ENCODE measurements at regions not wholly inside any gene's neighbourhood (a gene's known extent, or its start where the extent isn't known, plus 50 kb on each side); places are given as distances from the start of the nearest gene placed in this dataset.

GRCh38 chrX:142663330-142664095 lies 362.2 kb upstream of the SPANXN4 start:
- ChIA-PET POLR2A (no interaction called here), CTCF (no interaction called here)
- H3K27ac ChIP-seq (ENCODE audit: extremely low read depth, low read depth, low read length), result no peak overlapping the region

DNA sequence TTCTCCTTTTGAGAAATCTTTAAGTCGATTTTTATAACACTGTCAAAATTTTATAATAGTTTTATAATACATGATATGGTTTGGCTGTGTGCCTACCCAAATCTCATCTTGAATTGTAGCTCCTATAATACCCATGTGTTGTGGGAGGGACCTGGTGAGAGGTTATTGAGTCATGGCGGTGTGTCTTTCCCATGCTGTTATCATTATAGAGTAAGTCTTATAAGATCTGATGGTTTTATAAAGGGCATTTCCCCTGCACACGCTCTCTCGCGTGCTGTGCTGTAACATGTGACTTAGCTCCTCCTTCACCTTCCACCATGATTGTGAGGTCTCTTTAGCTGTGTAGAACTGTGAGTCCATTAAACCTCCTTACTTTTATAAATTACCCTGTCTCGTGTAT lies 364.0 kb upstream of the SPANXN4 start:
- no peaks in the 10 kb centered on the region for H3K4me1 ChIP-seq (ENCODE audit: control insufficient read depth, insufficient read depth, low read length)
- H3K9me3 ChIP-seq (ENCODE audit: control insufficient read depth, insufficient read depth, low read depth, low read length), result no peaks in the 10 kb centered on the region
- CTCF ChIA-PET, result no interaction called here
- no peak overlapping the region for H3K27ac ChIP-seq (ENCODE audit: extremely low read depth, low read depth, low read length)
- TF ChIP-seq, protein P1, sequence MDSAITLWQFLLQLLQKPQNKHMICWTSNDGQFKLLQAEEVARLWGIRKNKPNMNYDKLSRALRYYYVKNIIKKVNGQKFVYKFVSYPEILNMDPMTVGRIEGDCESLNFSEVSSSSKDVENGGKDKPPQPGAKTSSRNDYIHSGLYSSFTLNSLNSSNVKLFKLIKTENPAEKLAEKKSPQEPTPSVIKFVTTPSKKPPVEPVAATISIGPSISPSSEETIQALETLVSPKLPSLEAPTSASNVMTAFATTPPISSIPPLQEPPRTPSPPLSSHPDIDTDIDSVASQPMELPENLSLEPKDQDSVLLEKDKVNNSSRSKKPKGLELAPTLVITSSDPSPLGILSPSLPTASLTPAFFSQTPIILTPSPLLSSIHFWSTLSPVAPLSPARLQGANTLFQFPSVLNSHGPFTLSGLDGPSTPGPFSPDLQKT (IDR thresholded peaks at IDR 0.05; ENCODE audit: borderline replicate concordance, low read depth, low read length), result no peak
- TF ChIP-seq TRIM28 (IDR thresholded peaks at IDR 0.05; ENCODE audit: borderline replicate concordance, low read length) (no peak), ZNF658 (tag by site-specific recombination; IDR thresholded peaks at IDR 0.05) (no peak), ZNF335 (tag by site-specific recombination; conservative IDR thresholded peaks at IDR 0.05) (no peak), ZNF404 (tag by site-specific recombination; IDR thresholded peaks at IDR 0.05) (no peak), ZNF449 (tag by site-specific recombination; IDR thresholded peaks at IDR 0.05) (no peak), ZNF394 (tag by site-specific recombination; IDR thresholded peaks at IDR 0.05; ENCODE audit: borderline replicate concordance) (no peak), ZNF366 (tag by site-specific recombination; conservative IDR thresholded peaks at IDR 0.05) (no peak)
- TF ChIP-seq, protein P2, sequence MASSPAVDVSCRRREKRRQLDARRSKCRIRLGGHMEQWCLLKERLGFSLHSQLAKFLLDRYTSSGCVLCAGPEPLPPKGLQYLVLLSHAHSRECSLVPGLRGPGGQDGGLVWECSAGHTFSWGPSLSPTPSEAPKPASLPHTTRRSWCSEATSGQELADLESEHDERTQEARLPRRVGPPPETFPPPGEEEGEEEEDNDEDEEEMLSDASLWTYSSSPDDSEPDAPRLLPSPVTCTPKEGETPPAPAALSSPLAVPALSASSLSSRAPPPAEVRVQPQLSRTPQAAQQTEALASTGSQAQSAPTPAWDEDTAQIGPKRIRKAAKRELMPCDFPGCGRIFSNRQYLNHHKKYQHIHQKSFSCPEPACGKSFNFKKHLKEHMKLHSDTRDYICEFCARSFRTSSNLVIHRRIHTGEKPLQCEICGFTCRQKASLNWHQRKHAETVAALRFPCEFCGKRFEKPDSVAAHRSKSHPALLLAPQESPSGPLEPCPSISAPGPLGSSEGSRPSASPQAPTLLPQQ (tag by site-specific recombination; IDR thresholded peaks at IDR 0.05), result no peak
- no peak overlapping the region for H3K4me3 ChIP-seq (ENCODE audit: low read depth, low read length)
- POLR2A ChIA-PET, result no interaction called here
- no peaks in the 10 kb centered on the region for H3K36me3 ChIP-seq (ENCODE audit: control insufficient read depth in 2 of 2, insufficient read depth in 1 of 2, low read length in 2 of 2)

More at GRCh38 chrX:142663330-142664095, 362.2 kb upstream of the SPANXN4 start:
- H3K36me3 ChIP-seq (ENCODE audit: control insufficient read depth in 2 of 2, insufficient read depth in 1 of 2, low read length in 2 of 2), result no peaks in the 10 kb centered on the region
- TF ChIP-seq, protein P3, sequence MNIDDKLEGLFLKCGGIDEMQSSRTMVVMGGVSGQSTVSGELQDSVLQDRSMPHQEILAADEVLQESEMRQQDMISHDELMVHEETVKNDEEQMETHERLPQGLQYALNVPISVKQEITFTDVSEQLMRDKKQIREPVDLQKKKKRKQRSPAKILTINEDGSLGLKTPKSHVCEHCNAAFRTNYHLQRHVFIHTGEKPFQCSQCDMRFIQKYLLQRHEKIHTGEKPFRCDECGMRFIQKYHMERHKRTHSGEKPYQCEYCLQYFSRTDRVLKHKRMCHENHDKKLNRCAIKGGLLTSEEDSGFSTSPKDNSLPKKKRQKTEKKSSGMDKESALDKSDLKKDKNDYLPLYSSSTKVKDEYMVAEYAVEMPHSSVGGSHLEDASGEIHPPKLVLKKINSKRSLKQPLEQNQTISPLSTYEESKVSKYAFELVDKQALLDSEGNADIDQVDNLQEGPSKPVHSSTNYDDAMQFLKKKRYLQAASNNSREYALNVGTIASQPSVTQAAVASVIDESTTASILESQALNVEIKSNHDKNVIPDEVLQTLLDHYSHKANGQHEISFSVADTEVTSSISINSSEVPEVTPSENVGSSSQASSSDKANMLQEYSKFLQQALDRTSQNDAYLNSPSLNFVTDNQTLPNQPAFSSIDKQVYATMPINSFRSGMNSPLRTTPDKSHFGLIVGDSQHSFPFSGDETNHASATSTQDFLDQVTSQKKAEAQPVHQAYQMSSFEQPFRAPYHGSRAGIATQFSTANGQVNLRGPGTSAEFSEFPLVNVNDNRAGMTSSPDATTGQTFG (tag by site-specific recombination; IDR thresholded peaks at IDR 0.05; ENCODE audit: borderline replicate concordance), result no peak
- TF ChIP-seq ZNF404 (tag by site-specific recombination; IDR thresholded peaks at IDR 0.05) (no peak), ZNF311 (tag by site-specific recombination; IDR thresholded peaks at IDR 0.05; ENCODE audit: borderline replicate concordance) (no peak), ZNF341 (tag by site-specific recombination; IDR thresholded peaks at IDR 0.05; ENCODE audit: low read depth) (no peak), ZNF76 (tag by site-specific recombination; IDR thresholded peaks at IDR 0.05; ENCODE audit: borderline replicate concordance, low read depth) (no peak), TRIM28 (IDR thresholded peaks at IDR 0.05; ENCODE audit: borderline replicate concordance, low read length) (no peak)
- H3K4me3 ChIP-seq (ENCODE audit: low read depth, low read length), result no peak overlapping the region
- no peaks in the 10 kb centered on the region for H3K4me1 ChIP-seq (ENCODE audit: control insufficient read depth, insufficient read depth, low read length)
- H3K9me3 ChIP-seq (ENCODE audit: control insufficient read depth, insufficient read depth, low read depth, low read length), result no peaks in the 10 kb centered on the region

- no peaks in the 10 kb centered on the region for H3K9me3 ChIP-seq (ENCODE audit: control insufficient read depth, insufficient read depth, low read depth, low read length)
- H3K36me3 ChIP-seq (ENCODE audit: control insufficient read depth in 2 of 2, insufficient read depth in 1 of 2, low read length in 2 of 2), result no peaks in the 10 kb centered on the region
- no peak overlapping the region for H3K4me3 ChIP-seq (ENCODE audit: low read depth, low read length)
- POLR2A ChIA-PET, result no interaction called here
- no peaks in the 10 kb centered on the region for H3K4me1 ChIP-seq (ENCODE audit: control insufficient read depth, insufficient read depth, low read length)
- CTCF ChIA-PET, result interaction anchor here (0.6 kb wide), 1 partner anchor 930 kb away, joined by 3 read pairs; no protein-coding TSS in a partner anchor
- H3K27ac ChIP-seq (ENCODE audit: extremely low read depth, low read depth, low read length), result no peak overlapping the region
- TF ChIP-seq ZNF792 (tag by site-specific recombination; IDR thresholded peaks at IDR 0.05) (no peak), KLF7 (tag by site-specific recombination; IDR thresholded peaks at IDR 0.05; ENCODE audit: borderline replicate concordance) (no peak), ZBTB6 (tag by site-specific recombination; IDR thresholded peaks at IDR 0.05) (no peak), ZFP41 (tag by site-specific recombination; IDR thresholded peaks at IDR 0.05; ENCODE audit: borderline replicate concordance) (no peak)
- TF ChIP-seq, protein P4, sequence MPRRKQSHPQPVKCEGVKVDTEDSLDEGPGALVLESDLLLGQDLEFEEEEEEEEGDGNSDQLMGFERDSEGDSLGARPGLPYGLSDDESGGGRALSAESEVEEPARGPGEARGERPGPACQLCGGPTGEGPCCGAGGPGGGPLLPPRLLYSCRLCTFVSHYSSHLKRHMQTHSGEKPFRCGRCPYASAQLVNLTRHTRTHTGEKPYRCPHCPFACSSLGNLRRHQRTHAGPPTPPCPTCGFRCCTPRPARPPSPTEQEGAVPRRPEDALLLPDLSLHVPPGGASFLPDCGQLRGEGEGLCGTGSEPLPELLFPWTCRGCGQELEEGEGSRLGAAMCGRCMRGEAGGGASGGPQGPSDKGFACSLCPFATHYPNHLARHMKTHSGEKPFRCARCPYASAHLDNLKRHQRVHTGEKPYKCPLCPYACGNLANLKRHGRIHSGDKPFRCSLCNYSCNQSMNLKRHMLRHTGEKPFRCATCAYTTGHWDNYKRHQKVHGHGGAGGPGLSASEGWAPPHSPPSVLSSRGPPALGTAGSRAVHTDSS (tag by site-specific recombination; IDR thresholded peaks at IDR 0.05), result no peak
- TF ChIP-seq, protein P5, sequence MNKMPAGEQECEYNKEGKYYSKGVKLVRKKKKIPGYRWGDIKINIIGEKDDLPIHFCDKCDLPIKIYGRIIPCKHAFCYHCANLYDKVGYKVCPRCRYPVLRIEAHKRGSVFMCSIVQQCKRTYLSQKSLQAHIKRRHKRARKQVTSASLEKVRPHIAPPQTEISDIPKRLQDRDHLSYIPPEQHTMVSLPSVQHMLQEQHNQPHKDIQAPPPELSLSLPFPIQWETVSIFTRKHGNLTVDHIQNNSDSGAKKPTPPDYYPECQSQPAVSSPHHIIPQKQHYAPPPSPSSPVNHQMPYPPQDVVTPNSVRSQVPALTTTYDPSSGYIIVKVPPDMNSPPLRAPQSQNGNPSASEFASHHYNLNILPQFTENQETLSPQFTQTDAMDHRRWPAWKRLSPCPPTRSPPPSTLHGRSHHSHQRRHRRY (tag by site-specific recombination; IDR thresholded peaks at IDR 0.05), result no peak
Measured at GRCh38 chrX:142655507-142655906, 370.2 kb upstream of the SPANXN4 start.
